CD4-positive, alpha-beta T cell (primary cell): ENCODE measurements at regions not wholly inside any gene's neighbourhood (a gene's known extent, or its start where the extent isn't known, plus 50 kb on each side); places are given as distances from the start of the nearest gene placed in this dataset.

Experiments
- ATAC-seq: fragments of 200-7000 bp; cut with Tn5 transposase; one replicate; pipeline ENCODE4 v1.10.0; 2022; ENCODE audit warnings: mild to moderate bottlenecking; ENCODE audit not compliant: poor library complexity
- CTCF ChIA-PET: fragments of 350-600 bp; sonication (Branson Sonifier 250); formaldehyde crosslinking; loops from one replicate; lab custom pipeline; 2021; ENCODE audit warnings: antibody characterized with exemption, inconsistent platforms; lab: Charles Lee
- POLR2A ChIA-PET: fragments of 350-600 bp; sonication (Branson Sonifier 250); formaldehyde crosslinking; loops from one replicate; lab custom pipeline; 2021; ENCODE audit warnings: antibody characterized with exemption, inconsistent platforms; lab: Charles Lee
- DNase-seq, 14 experiments: peaks; one replicate each; pipeline ENCODE4 v3.0.0-alpha.2; 2013 to 2020; ENCODE audit warnings: mixed read lengths in 2 of 14
- H3K27ac ChIP-seq, 2 donors: one replicate each; pipeline versions ENCODE4 v1.5.1 to v1.7.0; 2013; ENCODE audit warnings: low read length in 2 of 2, low read depth in 1 of 2, mild to moderate bottlenecking in 1 of 2
- H3K27me3 ChIP-seq, 2 experiments: 1 replicate in 1 of 2; 2 replicates in 1 of 2; pipeline versions ENCODE4 v1.6.1 to v1.7.0; 2013; ENCODE audit warnings: low read length in 2 of 2, control low read depth in 1 of 2, mild to moderate bottlenecking in 1 of 2, moderate library complexity in 1 of 2; ENCODE audit not compliant: insufficient read depth in 2 of 2, control insufficient read depth in 1 of 2
- H3K36me3 ChIP-seq: one replicate; pipeline ENCODE4 v1.6.1; 2013; ENCODE audit warnings: low read length, control low read depth; ENCODE audit not compliant: insufficient read depth
- H3K4me1 ChIP-seq: one replicate; pipeline ENCODE4 v1.6.1; 2013; ENCODE audit warnings: low read length, control low read depth; ENCODE audit not compliant: insufficient read depth
- H3K4me3 ChIP-seq: one replicate; pipeline ENCODE4 v1.5.1; 2013; ENCODE audit warnings: mild to moderate bottlenecking, low read length, moderate library complexity
- H3K9me3 ChIP-seq, 2 experiments: 1 replicate in 1 of 2; 2 replicates in 1 of 2; pipeline versions ENCODE4 v1.6.1 to v1.7.0; 2013; ENCODE audit warnings: low read length in 2 of 2, mild to moderate bottlenecking in 2 of 2, control low read depth in 1 of 2, moderate library complexity in 1 of 2; ENCODE audit not compliant: control insufficient read depth in 1 of 2, insufficient read depth in 1 of 2
- H3K27ac Mint-ChIP-seq: one replicate; pipeline ENCODE4 v1.8.0; 2020; ENCODE audit warnings: mixed read lengths
- H3K27me3 Mint-ChIP-seq: one replicate; pipeline ENCODE4 v1.8.0; 2021; ENCODE audit warnings: mixed read lengths
- H3K36me3 Mint-ChIP-seq: one replicate; pipeline ENCODE4 v1.8.0; 2021; ENCODE audit warnings: low read depth, mixed read lengths
- H3K4me1 Mint-ChIP-seq: one replicate; pipeline ENCODE4 v1.8.0; 2021; ENCODE audit warnings: low read depth, mixed read lengths
- H3K4me3 Mint-ChIP-seq: one replicate; pipeline ENCODE4 v1.8.0; 2020; ENCODE audit warnings: mild to moderate bottlenecking, mixed read lengths
- H3K9me3 Mint-ChIP-seq: one replicate; pipeline ENCODE4 v1.8.0; 2020; ENCODE audit warnings: mixed read lengths
- intact Hi-C, 2 experiments: fragments of 100-400 bp; cut with DNase I in 1 of 2; cut with micrococcal nuclease in 1 of 2; formaldehyde crosslinking; loops; one replicate each; pipeline versions ENCODE4 v1.15.1 to v1.9.0; 2023 to 2025; cut with DNase I, micrococcal nuclease
- TF ChIP-seq, protein P1 (sequence below): fragments of 200-600 bp; IDR thresholded peaks from one replicate; pipeline ENCODE4 v1.8.0; 2022; ENCODE audit warnings: antibody characterized with exemption, mild to moderate bottlenecking

DNA sequence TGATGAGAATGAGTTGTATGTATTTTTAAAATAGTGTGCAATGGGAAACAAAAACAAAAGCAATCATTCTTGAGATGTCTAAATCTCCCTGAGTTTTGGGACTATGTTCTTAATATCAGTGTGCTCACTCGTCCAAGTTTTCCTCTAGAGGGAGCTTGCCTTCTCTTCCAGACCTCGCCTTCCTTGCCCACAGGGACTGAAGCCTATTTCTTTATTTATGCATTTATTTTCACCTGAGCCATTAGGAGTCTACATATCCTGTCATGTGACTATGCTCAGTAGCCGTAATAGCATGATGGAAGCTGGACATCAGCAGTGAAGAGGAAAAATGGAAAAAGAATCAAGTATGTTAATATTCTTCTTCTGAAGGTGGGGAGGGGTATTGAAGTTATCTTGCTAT, 131.2 kb downstream of the SH3BGRL2 start:
- peaks cover 2 to 13% of the 10 kb centered on the region in 2 experiments for H3K27me3 ChIP-seq
- intact Hi-C loops: no loop called here
- no peak overlapping the region for H3K27ac Mint-ChIP-seq
- peaks cover 32% of the 10 kb centered on the region for H3K27me3 Mint-ChIP-seq
- no peak overlapping the region for H3K27ac ChIP-seq
- no peaks in the 10 kb centered on the region for H3K4me1 ChIP-seq
- peaks cover 0 to 8% of the 10 kb centered on the region in 2 experiments for H3K9me3 ChIP-seq
- CTCF ChIA-PET: no interaction called here
- H3K9me3 Mint-ChIP-seq: no peaks in the 10 kb centered on the region
- ATAC-seq: no peak
- no peaks in the 10 kb centered on the region for H3K36me3 Mint-ChIP-seq
- H3K4me1 Mint-ChIP-seq: no peaks in the 10 kb centered on the region
- DNase-seq: no peak
- no peak overlapping the region for H3K4me3 ChIP-seq
- POLR2A ChIA-PET: no interaction called here
- TF ChIP-seq, protein P1, sequence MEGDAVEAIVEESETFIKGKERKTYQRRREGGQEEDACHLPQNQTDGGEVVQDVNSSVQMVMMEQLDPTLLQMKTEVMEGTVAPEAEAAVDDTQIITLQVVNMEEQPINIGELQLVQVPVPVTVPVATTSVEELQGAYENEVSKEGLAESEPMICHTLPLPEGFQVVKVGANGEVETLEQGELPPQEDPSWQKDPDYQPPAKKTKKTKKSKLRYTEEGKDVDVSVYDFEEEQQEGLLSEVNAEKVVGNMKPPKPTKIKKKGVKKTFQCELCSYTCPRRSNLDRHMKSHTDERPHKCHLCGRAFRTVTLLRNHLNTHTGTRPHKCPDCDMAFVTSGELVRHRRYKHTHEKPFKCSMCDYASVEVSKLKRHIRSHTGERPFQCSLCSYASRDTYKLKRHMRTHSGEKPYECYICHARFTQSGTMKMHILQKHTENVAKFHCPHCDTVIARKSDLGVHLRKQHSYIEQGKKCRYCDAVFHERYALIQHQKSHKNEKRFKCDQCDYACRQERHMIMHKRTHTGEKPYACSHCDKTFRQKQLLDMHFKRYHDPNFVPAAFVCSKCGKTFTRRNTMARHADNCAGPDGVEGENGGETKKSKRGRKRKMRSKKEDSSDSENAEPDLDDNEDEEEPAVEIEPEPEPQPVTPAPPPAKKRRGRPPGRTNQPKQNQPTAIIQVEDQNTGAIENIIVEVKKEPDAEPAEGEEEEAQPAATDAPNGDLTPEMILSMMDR: no peak
- no peaks in the 10 kb centered on the region for H3K36me3 ChIP-seq
- no peak overlapping the region for H3K4me3 Mint-ChIP-seq

DNA sequence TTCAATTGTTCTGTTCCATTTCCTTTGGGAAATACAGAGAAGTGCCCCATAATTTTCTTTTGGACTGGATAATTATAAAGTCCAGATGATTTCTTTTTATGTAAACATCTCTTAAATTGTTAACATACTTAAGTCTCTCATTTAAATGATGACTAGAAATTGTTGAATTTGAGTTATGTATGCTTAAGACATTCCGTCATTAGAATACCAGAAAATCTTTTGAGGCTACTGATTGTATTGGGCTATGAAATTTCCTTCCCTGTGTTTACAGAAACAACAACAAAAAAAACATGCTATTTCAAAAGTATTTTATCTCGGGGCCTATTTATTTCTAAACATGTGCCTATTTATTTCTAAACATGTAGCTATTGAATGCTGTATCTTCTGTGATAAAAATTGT, 125.4 kb downstream of the SH3BGRL2 start:
- CTCF ChIA-PET: no interaction called here
- H3K4me1 ChIP-seq: no peaks in the 10 kb centered on the region
- POLR2A ChIA-PET: no interaction called here

DNA sequence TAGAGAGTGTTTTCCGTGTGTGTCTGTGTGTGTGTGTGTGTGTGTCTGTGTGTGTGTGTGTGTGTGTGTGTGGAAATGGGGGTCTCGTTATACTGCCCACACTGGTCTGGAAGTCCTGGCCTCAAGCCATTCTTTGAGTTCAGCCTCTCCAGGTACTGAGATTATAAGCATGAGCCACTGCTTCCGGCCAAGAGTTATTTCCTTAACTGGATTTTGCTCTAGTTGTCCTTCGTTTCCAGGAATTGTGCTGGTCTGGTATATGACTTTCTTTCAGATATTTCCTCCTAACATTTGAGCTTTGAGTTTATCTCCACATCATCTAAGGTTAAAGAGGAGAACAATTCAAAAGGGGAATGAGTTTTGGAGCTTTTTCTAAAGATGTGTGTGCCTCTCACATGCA, 124.8 kb downstream of the SH3BGRL2 start:
- POLR2A ChIA-PET: no interaction called here

More for the DNA sequence above, 125.4 kb downstream of the SH3BGRL2 start:
- peaks cover 52% of the 10 kb centered on the region for H3K27me3 Mint-ChIP-seq
- H3K4me3 Mint-ChIP-seq: no peak overlapping the region
- Histone ChIP-seq H3K9me3 (no peaks in the 10 kb centered on the region), H3K27ac (no peak overlapping the region), H3K4me3 (no peak overlapping the region), H3K27me3 (peaks cover 2 to 17% of the 10 kb centered on the region in 2 experiments), H3K36me3 (no peaks in the 10 kb centered on the region)
- ATAC-seq (no peak), DNase-seq (no peak)
- H3K27ac Mint-ChIP-seq: no peak overlapping the region
- no peaks in the 10 kb centered on the region for H3K9me3 Mint-ChIP-seq
- H3K36me3 Mint-ChIP-seq: no peaks in the 10 kb centered on the region
- H3K4me1 Mint-ChIP-seq: no peaks in the 10 kb centered on the region
- TF ChIP-seq, protein P1: no peak
- intact Hi-C loops: no loop called here

More for the DNA sequence above, 124.8 kb downstream of the SH3BGRL2 start:
- H3K4me1 ChIP-seq: no peaks in the 10 kb centered on the region
- CTCF ChIA-PET: no interaction called here
- no peaks in the 10 kb centered on the region for H3K36me3 ChIP-seq
- TF ChIP-seq, protein P1: no peak
- no peaks in the 10 kb centered on the region for H3K36me3 Mint-ChIP-seq
- no peak overlapping the region for H3K4me3 Mint-ChIP-seq
- no peaks in the 10 kb centered on the region for H3K9me3 Mint-ChIP-seq
- no peak overlapping the region for H3K4me3 ChIP-seq
- ATAC-seq (no peak), DNase-seq (no peak)
- no peak overlapping the region for H3K27ac Mint-ChIP-seq
- H3K27ac ChIP-seq: no peak overlapping the region
- H3K27me3 Mint-ChIP-seq: peaks cover 54% of the 10 kb centered on the region
- no peaks in the 10 kb centered on the region for H3K4me1 Mint-ChIP-seq
- intact Hi-C loops: no loop called here
- no peaks in the 10 kb centered on the region for H3K9me3 ChIP-seq
- H3K27me3 ChIP-seq: peaks cover 2 to 17% of the 10 kb centered on the region in 2 experiments
